ENCODE measurements at regions not wholly inside any gene's neighbourhood (a gene's known extent, or its start where the extent isn't known, plus 50 kb on each side); places are given as distances from the start of the nearest gene placed in this dataset.

- TF ChIP-seq CTCF (IDR thresholded peaks at IDR 0.05): no peak
- no peak for TF ChIP-seq POLR2A (IDR thresholded peaks at IDR 0.05)
- TF ChIP-seq POLR2AphosphoS5 (IDR thresholded peaks at IDR 0.05): no peak
These were observed 123.8 kb upstream of the TUBA3C start for GRCh38 chr13:19305434-19305833.
